ENCODE measurements at regions not wholly inside any gene's neighbourhood (a gene's known extent, or its start where the extent isn't known, plus 50 kb on each side); places are given as distances from the start of the nearest gene placed in this dataset.

DNA sequence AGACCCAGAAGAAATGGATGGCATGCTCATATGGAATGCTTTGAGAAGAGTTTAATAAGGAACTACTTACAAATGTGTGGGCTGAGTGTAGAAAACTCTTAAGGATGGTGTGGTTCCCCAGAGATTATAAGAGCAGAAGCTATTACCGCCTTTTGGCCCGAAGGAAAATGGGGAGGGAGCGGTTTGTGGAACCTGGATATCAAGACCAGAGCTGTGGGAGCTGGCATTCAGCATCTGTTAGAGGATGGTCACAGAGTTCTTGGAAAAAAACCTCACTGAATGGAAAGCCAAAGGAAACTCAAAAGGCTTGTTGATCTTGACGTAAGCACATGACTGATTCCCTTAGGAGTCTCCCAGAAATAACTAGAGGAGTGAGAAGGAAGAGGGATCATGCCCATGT lies 151.0 kb downstream of the PJA2 start:
- WGBS, 2 donors: 87 to 92% methylated on average over 4 of the region's 4 CpGs
- Histone ChIP-seq H3K4me1 (no peaks in the 10 kb centered on the region), H3K27me3 (no peaks in the 10 kb centered on the region), H3K9me3 (no peaks in the 10 kb centered on the region), H3K4me3 (replicated peaks in 1 of 3) (no peak overlapping the region), H3K36me3 (no peaks in the 10 kb centered on the region), H3K27ac (no peak overlapping the region)
- DNase-seq: no peak
- no peak for TF ChIP-seq POLR2A (IDR thresholded peaks at IDR 0.05)
- TF ChIP-seq, protein P1, sequence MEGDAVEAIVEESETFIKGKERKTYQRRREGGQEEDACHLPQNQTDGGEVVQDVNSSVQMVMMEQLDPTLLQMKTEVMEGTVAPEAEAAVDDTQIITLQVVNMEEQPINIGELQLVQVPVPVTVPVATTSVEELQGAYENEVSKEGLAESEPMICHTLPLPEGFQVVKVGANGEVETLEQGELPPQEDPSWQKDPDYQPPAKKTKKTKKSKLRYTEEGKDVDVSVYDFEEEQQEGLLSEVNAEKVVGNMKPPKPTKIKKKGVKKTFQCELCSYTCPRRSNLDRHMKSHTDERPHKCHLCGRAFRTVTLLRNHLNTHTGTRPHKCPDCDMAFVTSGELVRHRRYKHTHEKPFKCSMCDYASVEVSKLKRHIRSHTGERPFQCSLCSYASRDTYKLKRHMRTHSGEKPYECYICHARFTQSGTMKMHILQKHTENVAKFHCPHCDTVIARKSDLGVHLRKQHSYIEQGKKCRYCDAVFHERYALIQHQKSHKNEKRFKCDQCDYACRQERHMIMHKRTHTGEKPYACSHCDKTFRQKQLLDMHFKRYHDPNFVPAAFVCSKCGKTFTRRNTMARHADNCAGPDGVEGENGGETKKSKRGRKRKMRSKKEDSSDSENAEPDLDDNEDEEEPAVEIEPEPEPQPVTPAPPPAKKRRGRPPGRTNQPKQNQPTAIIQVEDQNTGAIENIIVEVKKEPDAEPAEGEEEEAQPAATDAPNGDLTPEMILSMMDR (IDR thresholded peaks at IDR 0.05): no peak
- intact Hi-C loops (cut with DNase I): no loop called here

DNA sequence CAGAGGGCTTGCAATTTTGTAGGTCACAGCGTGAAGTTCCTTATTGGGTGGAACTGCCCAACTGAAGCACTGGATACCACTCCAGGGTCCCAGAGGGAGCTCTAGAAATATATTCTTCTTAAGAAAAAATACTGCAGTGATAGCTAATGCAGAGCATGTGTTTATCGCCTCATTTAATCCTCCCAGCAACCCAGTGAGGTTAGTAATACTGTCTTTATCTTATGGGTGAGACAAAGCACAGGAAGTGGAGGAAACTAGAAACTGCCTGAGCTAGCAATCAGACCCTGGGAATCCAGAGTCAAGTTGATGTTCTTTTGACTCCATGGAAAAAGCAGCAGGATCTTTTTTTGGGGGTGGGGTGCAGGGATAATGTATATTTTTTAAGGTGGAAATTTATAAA lies 153.3 kb downstream of the PJA2 start:
- Histone ChIP-seq H3K4me1 (no peaks in the 10 kb centered on the region), H3K36me3 (no peaks in the 10 kb centered on the region), H3K9me3 (no peaks in the 10 kb centered on the region), H3K27ac (no peak overlapping the region), H3K4me3 (replicated peaks in 1 of 3) (no peak overlapping the region), H3K27me3 (no peaks in the 10 kb centered on the region)
- WGBS, 2 donors: 86 to 93% methylated on average over 2 of the region's 2 CpGs
- no peak for DNase-seq
- intact Hi-C loops (cut with DNase I): no loop called here
- no peak for TF ChIP-seq POLR2A (IDR thresholded peaks at IDR 0.05)
- TF ChIP-seq, protein P1 (IDR thresholded peaks at IDR 0.05): no peak

DNA sequence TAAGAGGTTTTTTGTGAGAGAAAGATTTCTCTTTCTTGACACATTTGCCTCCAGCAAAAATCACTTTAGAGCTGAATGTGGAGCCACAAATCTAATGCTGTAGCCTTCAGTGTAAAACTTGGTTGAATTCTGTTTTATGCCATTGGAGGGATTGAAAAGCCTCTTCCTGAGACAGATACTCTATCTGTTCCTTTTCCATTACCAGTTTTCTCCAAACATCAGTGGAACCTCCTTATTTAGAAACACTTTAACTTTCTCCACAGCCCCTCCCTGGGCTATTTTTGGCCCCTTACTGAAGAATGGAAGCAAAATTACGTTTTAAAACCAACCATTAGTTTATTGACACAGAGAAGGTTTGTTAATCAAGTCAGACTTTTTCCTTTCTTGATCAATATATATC lies 155.3 kb downstream of the PJA2 start:
- Histone ChIP-seq H3K9me3 (no peaks in the 10 kb centered on the region), H3K4me3 (replicated peaks in 1 of 3) (no peak overlapping the region), H3K27me3 (no peaks in the 10 kb centered on the region), H3K4me1 (no peaks in the 10 kb centered on the region), H3K36me3 (no peaks in the 10 kb centered on the region), H3K27ac (no peak overlapping the region)
- TF ChIP-seq, protein P1 (IDR thresholded peaks at IDR 0.05): no peak
- TF ChIP-seq POLR2A (IDR thresholded peaks at IDR 0.05): no peak
- WGBS, 2 donors: 54 to 60% methylated on average over 1 of the region's 1 CpG
- intact Hi-C loops (cut with DNase I): no loop called here
- no peak for DNase-seq

DNA sequence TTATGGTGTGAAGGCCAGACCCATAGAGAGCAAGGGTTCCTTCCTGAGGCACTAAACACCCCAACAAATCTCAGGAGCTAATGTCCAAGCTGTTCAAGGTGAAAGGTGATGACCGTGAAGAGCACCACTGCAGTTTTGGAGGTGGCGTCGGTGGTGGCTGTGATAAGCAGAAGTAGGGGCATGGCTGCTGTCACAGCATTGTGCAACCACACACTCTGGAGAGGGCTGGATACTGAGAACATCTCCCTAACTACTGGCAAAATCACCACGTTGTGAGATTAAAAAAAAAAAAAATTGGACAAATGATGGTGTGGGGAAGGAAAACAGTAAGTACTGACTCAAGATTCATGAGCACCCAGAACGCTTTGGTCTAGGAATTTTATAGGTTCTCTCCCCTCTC lies 156.5 kb downstream of the PJA2 start:
- Histone ChIP-seq H3K27me3 (no peaks in the 10 kb centered on the region), H3K4me3 (replicated peaks in 1 of 3) (no peak overlapping the region), H3K9me3 (no peaks in the 10 kb centered on the region), H3K27ac (no peak overlapping the region), H3K4me1 (no peaks in the 10 kb centered on the region), H3K36me3 (no peaks in the 10 kb centered on the region)
- no peak for TF ChIP-seq POLR2A (IDR thresholded peaks at IDR 0.05)
- WGBS, 2 donors: 82 to 86% methylated on average over 5 of the region's 5 CpGs
- no peak for DNase-seq
- intact Hi-C loops (cut with DNase I): no loop called here

DNA sequence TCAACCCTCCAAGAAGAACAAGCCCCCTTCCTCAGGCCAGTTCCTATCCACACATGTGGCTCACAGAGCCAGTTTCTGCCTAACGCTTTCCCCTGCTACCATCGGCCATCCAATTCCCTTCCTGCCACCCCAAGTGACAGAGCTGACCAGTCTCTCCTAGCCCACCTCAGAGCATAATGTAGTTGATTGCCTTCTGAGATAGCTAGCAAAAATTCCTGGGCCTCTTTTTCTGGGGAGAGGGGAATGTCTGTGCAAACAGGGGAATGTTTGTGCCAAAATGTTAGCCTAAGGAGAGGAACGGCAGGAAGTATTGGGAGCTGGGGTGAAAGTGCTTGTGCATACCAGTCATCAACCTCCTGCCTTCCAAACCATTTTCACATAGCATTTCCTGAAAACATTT lies 157.0 kb downstream of the PJA2 start:
- 88% methylated on average over 3 of the region's 3 CpGs for WGBS, 2 donors
- no peaks in the 10 kb centered on the region for H3K27me3 ChIP-seq
- no peak for DNase-seq
- no peaks in the 10 kb centered on the region for H3K36me3 ChIP-seq
- H3K27ac ChIP-seq: no peak overlapping the region
- intact Hi-C loops (cut with DNase I): no loop called here
- H3K9me3 ChIP-seq: no peaks in the 10 kb centered on the region
- no peak overlapping the region for H3K4me3 ChIP-seq (replicated peaks in 1 of 3)
- no peak for TF ChIP-seq POLR2A (IDR thresholded peaks at IDR 0.05)
- TF ChIP-seq, protein P1 (IDR thresholded peaks at IDR 0.05): no peak
- H3K4me1 ChIP-seq: no peaks in the 10 kb centered on the region

Measured in thyroid gland (tissue), 4 donors.